H1 (cell line): ENCODE measurements at regions not wholly inside any gene's neighbourhood (a gene's known extent, or its start where the extent isn't known, plus 50 kb on each side); places are given as distances from the start of the nearest gene placed in this dataset.

Experiments
- CTCF ChIA-PET: fragments of 300-600 bp; sonication (Branson Sonifier 250); formaldehyde crosslinking; loops from one replicate; lab custom pipeline; 2021; ENCODE audit not compliant: partially characterized antibody; lab: Charles Lee
- POLR2A ChIA-PET: fragments of 300-600 bp; sonication (Branson Sonifier 250); formaldehyde crosslinking; loops from one replicate; lab custom pipeline; 2021; ENCODE audit warnings: inconsistent platforms; ENCODE audit not compliant: partially characterized antibody; lab: Charles Lee
- DNase-seq, 2 experiments: peaks; one replicate each; pipeline versions ENCODE4 v3.0.0 to v3.0.0-alpha.2; 2010 to 2022; ENCODE audit warnings: low spot score in 2 of 2, low read depth in 1 of 2, mixed read lengths in 1 of 2
- FAIRE-seq: peaks from 2 replicates; lab custom pipeline; 2011; peaks lifted over from hg19 to GRCh38; lab: Jason Lieb, UNC
- H2AFZ ChIP-seq: 2 replicates; pipeline ENCODE4 v1.8.1; 2012; ENCODE audit warnings: low read length, inconsistent platforms
- H2AK5ac ChIP-seq: 2 replicates; pipeline ENCODE4 v1.6.1; 2013; ENCODE audit warnings: low read depth, low read length
- H2BK120ac ChIP-seq: replicated peaks from 2 replicates; pipeline ENCODE3; 2013; ENCODE audit warnings: low read depth, low read length, inconsistent platforms
- H2BK12ac ChIP-seq: 2 replicates; pipeline ENCODE4 v1.6.1; 2013; ENCODE audit warnings: low read depth, low read length
- H2BK15ac ChIP-seq: 2 replicates; pipeline ENCODE4 v1.6.1; 2013; ENCODE audit warnings: low read length
- H2BK20ac ChIP-seq: 2 replicates; pipeline ENCODE4 v1.6.1; 2013; ENCODE audit warnings: low read length
- H2BK5ac ChIP-seq: 2 replicates; pipeline ENCODE4 v1.6.1; 2013; ENCODE audit warnings: low read depth, low read length
- H3K14ac ChIP-seq: 2 replicates; pipeline ENCODE4 v1.6.1; 2013; ENCODE audit warnings: inconsistent platforms; ENCODE audit not compliant: insufficient read length
- H3K18ac ChIP-seq: 2 replicates; pipeline ENCODE4 v1.6.1; 2013; ENCODE audit warnings: low read length; ENCODE audit errors: extremely low read depth
- H3K23ac ChIP-seq: 2 replicates; pipeline ENCODE4 v1.6.1; 2013; ENCODE audit warnings: inconsistent platforms; ENCODE audit not compliant: insufficient read length
- H3K23me2 ChIP-seq: 2 replicates; pipeline ENCODE4 v1.6.1; 2013; ENCODE audit warnings: low read depth, low read length
- H3K27ac ChIP-seq: 2 replicates; pipeline ENCODE4 v1.6.1; 2011; ENCODE audit warnings: low read depth, low read length, inconsistent platforms
- H3K27me3 ChIP-seq, 4 experiments: replicated peaks in 1 of 4; 1 replicate in 1 of 4; 2 replicates in 3 of 4; pipeline versions ENCODE4 v1.6.1 to v1.8.1; 2011 to 2013; ENCODE audit warnings: low read length in 3 of 4, mild to moderate bottlenecking in 3 of 4, inconsistent platforms in 2 of 4, mixed read lengths in 2 of 4, moderate library complexity in 1 of 4; ENCODE audit not compliant: control insufficient read depth in 3 of 4, insufficient read depth in 3 of 4; ENCODE audit errors: extremely low read depth in 1 of 4
- H3K36me3 ChIP-seq, 4 experiments: 2 replicates each; pipeline versions ENCODE4 v1.6.1 to v1.8.1; 2011 to 2013; ENCODE audit warnings: mild to moderate bottlenecking in 4 of 4, low read length in 3 of 4, moderate library complexity in 2 of 4, control low read depth in 1 of 4, inconsistent platforms in 1 of 4; ENCODE audit not compliant: insufficient read depth in 4 of 4, control insufficient read depth in 2 of 4
- H3K4ac ChIP-seq: replicated peaks from 2 replicates; pipeline ENCODE3; 2013; ENCODE audit warnings: low read length, low read depth, mixed read lengths, inconsistent platforms; ENCODE audit not compliant: insufficient read length
- H3K4me1 ChIP-seq, 4 experiments: replicated peaks in 1 of 4; 1 replicate in 1 of 4; 2 replicates in 3 of 4; pipeline versions ENCODE4 v1.6.1 to v1.8.1; 2011 to 2013; ENCODE audit warnings: low read length in 3 of 4, inconsistent platforms in 2 of 4, mixed read lengths in 1 of 4; ENCODE audit not compliant: insufficient read depth in 4 of 4, control insufficient read depth in 3 of 4
- H3K4me2 ChIP-seq, 2 experiments: 2 replicates each; pipeline versions ENCODE4 v1.6.1 to v1.8.1; 2011 to 2013; ENCODE audit warnings: low read depth in 2 of 2, low read length in 2 of 2, control low read depth in 1 of 2, inconsistent platforms in 1 of 2, mild to moderate bottlenecking in 1 of 2; ENCODE audit not compliant: insufficient read depth in 1 of 2
- H3K4me3 ChIP-seq, 4 experiments: fragments of 200-600, 300-600 bp in 1 of 4; sonication (generic), shearing (Covaris generic), sonication (Bioruptor Twin) in 1 of 4; 2 replicates each; pipeline versions ENCODE4 v1.5.1 to v1.8.1; 2011 to 2016; ENCODE audit warnings: low read length in 4 of 4, low read depth in 3 of 4, control low read depth in 2 of 4, inconsistent platforms in 2 of 4, mild to moderate bottlenecking in 2 of 4, mixed read lengths in 1 of 4, moderate library complexity in 1 of 4; ENCODE audit not compliant: insufficient read depth in 2 of 4; ENCODE audit errors: extremely low read depth in 1 of 4
- H3K56ac ChIP-seq: replicated peaks from 2 replicates; pipeline ENCODE3; 2013; ENCODE audit warnings: low read depth, mild to moderate bottlenecking, mixed read lengths, low read length, inconsistent platforms; ENCODE audit not compliant: insufficient read length
- H3K79me1 ChIP-seq: 2 replicates; pipeline ENCODE4 v1.6.1; 2013; ENCODE audit warnings: low read depth, low read length, control low read depth
- H3K79me2 ChIP-seq, 2 experiments: 2 replicates each; pipeline versions ENCODE4 v1.6.1 to v1.8.1; 2012 to 2013; ENCODE audit warnings: low read length in 2 of 2, mild to moderate bottlenecking in 2 of 2, inconsistent platforms in 1 of 2; ENCODE audit not compliant: insufficient read depth in 2 of 2, control insufficient read depth in 1 of 2
- H3K9ac ChIP-seq, 4 experiments: replicated peaks in 1 of 4; 1 replicate in 1 of 4; 2 replicates in 3 of 4; pipeline versions ENCODE4 v1.6.1 to v1.8.1; 2011 to 2013; ENCODE audit warnings: low read depth in 3 of 4, low read length in 3 of 4, control low read depth in 2 of 4, mild to moderate bottlenecking in 2 of 4, moderate library complexity in 2 of 4, inconsistent platforms in 1 of 4; ENCODE audit errors: extremely low read depth in 1 of 4
- H3K9me3 ChIP-seq, 2 experiments: 2 replicates each; pipeline versions ENCODE4 v1.6.1 to v1.8.1; 2012 to 2013; ENCODE audit warnings: mild to moderate bottlenecking in 2 of 2, moderate library complexity in 2 of 2, control low read depth in 1 of 2, inconsistent platforms in 1 of 2, low read depth in 1 of 2, low read length in 1 of 2, mixed read lengths in 1 of 2; ENCODE audit not compliant: insufficient read depth in 2 of 2
- H4K20me1 ChIP-seq, 2 experiments: replicated peaks in 1 of 2; 2 replicates each; pipeline versions ENCODE3 to v1.8.1; 2011 to 2013; ENCODE audit warnings: inconsistent platforms in 2 of 2, low read length in 2 of 2, mild to moderate bottlenecking in 1 of 2; ENCODE audit not compliant: insufficient read depth in 2 of 2, control insufficient read depth in 1 of 2
- H4K5ac ChIP-seq: 2 replicates; pipeline ENCODE4 v1.6.1; 2013; ENCODE audit warnings: low read length, low read depth, mixed read lengths, inconsistent platforms; ENCODE audit not compliant: insufficient read length
- H4K8ac ChIP-seq: 2 replicates; pipeline ENCODE4 v1.8.0; 2013; ENCODE audit warnings: mild to moderate bottlenecking, moderate library complexity, low read length, inconsistent platforms; ENCODE audit not compliant: insufficient read depth; ENCODE audit errors: extremely low read depth
- H4K91ac ChIP-seq: replicated peaks from 2 replicates; pipeline ENCODE3; 2013; ENCODE audit warnings: low read length, mixed read lengths, inconsistent platforms; ENCODE audit not compliant: insufficient read length
- EGR1 ChIP-seq: IDR thresholded peaks from 2 replicates; pipeline ENCODE4 v1.6.1; 2011; ENCODE audit warnings: low read depth, low read length, borderline replicate concordance
- JUN ChIP-seq: IDR thresholded peaks from 2 replicates; pipeline ENCODE4 v1.6.1; 2011; ENCODE audit warnings: low read depth, mild to moderate bottlenecking, improper control_type of control experiment, low read length
- JUND ChIP-seq: IDR thresholded peaks from 2 replicates; pipeline ENCODE4 v1.6.1; 2011; ENCODE audit warnings: mild to moderate bottlenecking, improper control_type of control experiment, low read length
- KDM1A ChIP-seq: fragments of 200-600, 300-600 bp; sonication (generic); IDR thresholded peaks from 2 replicates; pipeline ENCODE4 v1.7.1; 2016; ENCODE audit warnings: mild to moderate bottlenecking, low read length, borderline replicate concordance
- RAD21 ChIP-seq, 2 experiments: IDR thresholded peaks in 1 of 2; conservative IDR thresholded peaks in 1 of 2; 2 replicates each; pipeline ENCODE4 v1.6.1; 2011; ENCODE audit warnings: low read depth in 2 of 2, low read length in 2 of 2, improper control_type of control experiment in 1 of 2, inconsistent platforms in 1 of 2, mild to moderate bottlenecking in 1 of 2, moderate library complexity in 1 of 2
- RBBP5 ChIP-seq: IDR thresholded peaks from 2 replicates; pipeline ENCODE4 v1.7.1; 2012; ENCODE audit warnings: low read depth, mild to moderate bottlenecking, inconsistent platforms, low read length, moderate library complexity, borderline replicate concordance
- SIN3A ChIP-seq, 2 experiments: IDR thresholded peaks in 1 of 2; conservative IDR thresholded peaks in 1 of 2; 2 replicates each; pipeline ENCODE4 v1.6.1; 2011 to 2012; ENCODE audit warnings: low read length in 2 of 2, improper control_type of control experiment in 1 of 2, low read depth in 1 of 2, mild to moderate bottlenecking in 1 of 2
- SIRT6 ChIP-seq: IDR thresholded peaks from one replicate; pipeline ENCODE4 v1.7.1; 2012; ENCODE audit warnings: low read length, inconsistent platforms
- SIX5 ChIP-seq: IDR thresholded peaks from 2 replicates; pipeline ENCODE4 v1.6.1; 2011; ENCODE audit warnings: mild to moderate bottlenecking, low read depth, low read length
- SP1 ChIP-seq: IDR thresholded peaks from 2 replicates; pipeline ENCODE4 v1.6.1; 2011; ENCODE audit warnings: low read depth, low read length
- TAF7 ChIP-seq: optimal IDR thresholded peaks from 2 replicates; pipeline ENCODE3; 2011; ENCODE audit warnings: low read depth, mild to moderate bottlenecking, inconsistent platforms, low read length, moderate library complexity, borderline replicate concordance
- ZNF274 ChIP-seq: IDR thresholded peaks from 2 replicates; pipeline ENCODE4 v1.7.0; 2012; ENCODE audit warnings: low read length, borderline replicate concordance; ENCODE audit errors: extremely low read depth
- WGBS, 2 experiments: shearing (Covaris generic) in 1 of 2; methylation state at CpG; one replicate each; pipeline versions ENCODE4 v1.1.6 to v1.1.7; 2013 to 2015; ENCODE audit warnings: low lambda C conversion rate in 2 of 2, mixed read lengths in 2 of 2, inconsistent platforms in 1 of 2, low coverage in 1 of 2, missing lambda C conversion rate in 1 of 2; ENCODE audit not compliant: insufficient replicate concordance in 2 of 2, insufficient coverage in 1 of 2, insufficient read length in 1 of 2; ENCODE audit errors: extremely low coverage in 1 of 2, missing lambda C conversion rate in 1 of 2; 5-methylcytosine and 5-hydroxymethylcytosine counted together
- TF ChIP-seq, protein P1 (sequence below): IDR thresholded peaks from 2 replicates; pipeline ENCODE4 v1.6.1; 2011; ENCODE audit warnings: low read length, improper control_type of control experiment

DNA sequence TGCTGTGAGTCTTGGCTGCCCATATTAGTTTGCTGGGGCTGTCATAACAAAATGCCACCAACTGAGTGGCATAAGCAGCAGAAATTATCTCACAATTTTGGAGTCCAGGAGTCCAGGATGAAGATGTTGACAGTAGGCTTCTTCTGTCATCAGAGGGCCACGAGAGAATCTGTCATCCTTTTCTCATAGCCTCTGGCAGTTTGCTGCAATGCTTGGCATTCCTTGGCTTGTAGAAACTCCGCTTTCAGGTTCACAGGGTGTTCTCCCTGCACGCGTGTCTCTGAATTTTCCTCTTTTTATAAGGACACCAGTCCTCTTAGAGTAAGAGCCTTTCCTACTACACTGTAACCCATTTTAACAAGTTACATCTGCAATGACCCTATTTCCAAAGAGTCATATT, 838.4 kb downstream of the TFAP2A start:
- no peak for DNase-seq
- ChIA-PET CTCF (no interaction called here), POLR2A (no interaction called here)
- no peaks in the 10 kb centered on the region for H4K20me1 ChIP-seq
- no peak overlapping the region for H3K23ac ChIP-seq
- no peak overlapping the region for H4K91ac ChIP-seq
- WGBS, 2 experiments = 80% methylated on average over 4 of the region's 4 CpGs; no CpG with 5 or more reads in 1 of the 2 experiments
- no peak overlapping the region for H3K27ac ChIP-seq
- no peak overlapping the region for H2AK5ac ChIP-seq
- H3K14ac ChIP-seq = no peak overlapping the region
- H3K79me2 ChIP-seq = no peaks in the 10 kb centered on the region
- no peak overlapping the region for H3K18ac ChIP-seq
- no peak overlapping the region for H3K56ac ChIP-seq
- no peak for FAIRE-seq
- no peaks in the 10 kb centered on the region for H3K36me3 ChIP-seq
- no peak overlapping the region for H2BK12ac ChIP-seq
- H3K4me3 ChIP-seq = no peak overlapping the region
- no peak overlapping the region for H2BK15ac ChIP-seq
- no peak overlapping the region for H3K4me2 ChIP-seq
- H3K9me3 ChIP-seq = no peaks in the 10 kb centered on the region
- no peak overlapping the region for H2BK5ac ChIP-seq
- no peak overlapping the region for H4K8ac ChIP-seq
- no peak for TF ChIP-seq ZNF274
- TF ChIP-seq SP1 = no peak
- no peak for TF ChIP-seq RBBP5
- TF ChIP-seq SIRT6 = no peak
- TF ChIP-seq SIX5 = no peak
- TF ChIP-seq JUN = no peak
- TF ChIP-seq, protein P1, sequence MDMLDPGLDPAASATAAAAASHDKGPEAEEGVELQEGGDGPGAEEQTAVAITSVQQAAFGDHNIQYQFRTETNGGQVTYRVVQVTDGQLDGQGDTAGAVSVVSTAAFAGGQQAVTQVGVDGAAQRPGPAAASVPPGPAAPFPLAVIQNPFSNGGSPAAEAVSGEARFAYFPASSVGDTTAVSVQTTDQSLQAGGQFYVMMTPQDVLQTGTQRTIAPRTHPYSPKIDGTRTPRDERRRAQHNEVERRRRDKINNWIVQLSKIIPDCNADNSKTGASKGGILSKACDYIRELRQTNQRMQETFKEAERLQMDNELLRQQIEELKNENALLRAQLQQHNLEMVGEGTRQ = no peak
- no peak for TF ChIP-seq EGR1
- no peak for TF ChIP-seq TAF7
- TF ChIP-seq SIN3A (conservative IDR thresholded peaks at IDR 0.05 in 1 of 2, IDR thresholded peaks at IDR 0.05 in 1 of 2; ENCODE audit: low read depth in 1 of 2, low read length in 2 of 2) = no peak
- TF ChIP-seq KDM1A = no peak
- TF ChIP-seq RAD21 (IDR thresholded peaks at IDR 0.05 in 1 of 2, conservative IDR thresholded peaks at IDR 0.05 in 1 of 2; ENCODE audit: low read depth in 2 of 2, low read length in 2 of 2) = no peak
- no peak for TF ChIP-seq JUND
- no peak overlapping the region for H3K9ac ChIP-seq
- H2BK20ac ChIP-seq = no peak overlapping the region
- no peak overlapping the region for H2BK120ac ChIP-seq
- H3K23me2 ChIP-seq = no peaks in the 10 kb centered on the region
- H2AFZ ChIP-seq = no peak overlapping the region
- no peak overlapping the region for H4K5ac ChIP-seq
- H3K27me3 ChIP-seq = no peaks in the 10 kb centered on the region
- H3K4me1 ChIP-seq = no peaks in the 10 kb centered on the region
- H3K79me1 ChIP-seq = no peaks in the 10 kb centered on the region
- no peak overlapping the region for H3K4ac ChIP-seq
